Ishikawa (cell line): ENCODE measurements at regions not wholly inside any gene's neighbourhood (a gene's known extent, or its start where the extent isn't known, plus 50 kb on each side); places are given as distances from the start of the nearest gene placed in this dataset.

Experiments
- CEBPB ChIP-seq: IDR thresholded peaks from 2 replicates; pipeline ENCODE4 v1.6.1; 2012
- CREB1 ChIP-seq: IDR thresholded peaks from 2 replicates; pipeline ENCODE4 v1.6.1; 2012; ENCODE audit warnings: low read depth
- EGR1 ChIP-seq: IDR thresholded peaks from 2 replicates; pipeline ENCODE4 v1.6.1; 2012
- EP300 ChIP-seq: IDR thresholded peaks from 2 replicates; pipeline ENCODE4 v1.6.1; 2012; ENCODE audit warnings: borderline replicate concordance
- RAD21 ChIP-seq: IDR thresholded peaks from 2 replicates; pipeline ENCODE4 v1.6.1; 2012; ENCODE audit warnings: low read depth
- TAF1 ChIP-seq: IDR thresholded peaks from 2 replicates; pipeline ENCODE4 v1.6.1; 2012; ENCODE audit warnings: low read depth, mild to moderate bottlenecking
- TCF12 ChIP-seq: IDR thresholded peaks from 2 replicates; pipeline ENCODE4 v1.6.1; 2012; ENCODE audit warnings: low read depth
- ZBTB7A ChIP-seq: IDR thresholded peaks from 2 replicates; pipeline ENCODE4 v1.6.1; 2012; ENCODE audit warnings: low read depth
- TF ChIP-seq, protein P1 (sequence below): IDR thresholded peaks from 2 replicates; pipeline ENCODE4 v1.6.1; 2012

DNA sequence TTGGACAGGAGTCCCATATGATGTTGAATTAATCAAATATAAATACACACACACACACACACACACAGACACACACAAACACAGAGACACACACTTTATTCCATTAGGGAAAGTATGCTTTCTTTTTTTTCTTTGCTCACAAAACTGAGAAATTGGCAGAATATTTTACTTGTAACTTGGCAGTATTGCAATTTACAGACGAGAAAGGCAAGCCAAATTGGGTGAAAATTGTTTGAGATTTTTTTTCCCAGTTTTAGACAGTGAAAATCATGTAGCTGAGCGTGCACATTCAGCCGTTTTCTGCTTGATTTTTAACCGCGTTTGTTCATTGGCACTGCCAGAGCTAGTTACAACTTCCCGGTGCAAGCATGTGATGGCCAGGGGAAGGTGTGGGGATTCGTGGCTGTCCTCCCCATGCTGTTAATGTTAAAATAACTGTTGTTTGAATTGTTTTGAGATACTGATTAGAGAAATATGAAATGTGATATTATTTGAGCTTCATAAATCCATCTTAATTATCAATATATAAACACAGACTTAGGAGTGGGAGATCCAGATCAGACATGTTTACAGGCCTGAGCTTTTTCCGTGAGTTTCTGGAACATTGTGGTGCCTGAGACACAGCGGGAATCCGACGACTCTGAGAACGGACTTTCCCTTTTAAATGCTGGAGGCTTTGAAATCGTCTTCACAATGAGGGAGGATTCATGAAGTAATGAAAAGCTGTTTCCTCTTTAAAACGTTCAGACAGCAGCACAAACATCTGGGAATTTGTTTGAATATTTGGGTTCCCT, 125.5 kb downstream of the KCNRG start:
- TF ChIP-seq EP300 (no peak), ZBTB7A (no peak), EGR1 (no peak), CEBPB (no peak), RAD21 (no peak), TCF12 (no peak), TAF1 (no peak), CREB1 (no peak)
- TF ChIP-seq, protein P1, sequence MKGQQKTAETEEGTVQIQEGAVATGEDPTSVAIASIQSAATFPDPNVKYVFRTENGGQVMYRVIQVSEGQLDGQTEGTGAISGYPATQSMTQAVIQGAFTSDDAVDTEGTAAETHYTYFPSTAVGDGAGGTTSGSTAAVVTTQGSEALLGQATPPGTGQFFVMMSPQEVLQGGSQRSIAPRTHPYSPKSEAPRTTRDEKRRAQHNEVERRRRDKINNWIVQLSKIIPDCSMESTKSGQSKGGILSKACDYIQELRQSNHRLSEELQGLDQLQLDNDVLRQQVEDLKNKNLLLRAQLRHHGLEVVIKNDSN: no peak
